GM21381 (cell line): ENCODE measurements at regions not wholly inside any gene's neighbourhood (a gene's known extent, or its start where the extent isn't known, plus 50 kb on each side); places are given as distances from the start of the nearest gene placed in this dataset.
A peak's percentile ranks its signal among the peaks of the same experiment; 100 is the strongest.
"Not testable (repeated sequence)": the region's sequence is repeated elsewhere in the genome, so short reads cannot be mapped to it uniquely, and the experiment has no call there.

Experiments used
- ATAC-seq: cut with Tn5 transposase; IDR thresholded peaks from one replicate; pipeline ENCODE4 v1.9.1; 2021; ENCODE audit warnings: mild to moderate bottlenecking, moderate library complexity; ENCODE audit not compliant: unreplicated experiment

DNA sequence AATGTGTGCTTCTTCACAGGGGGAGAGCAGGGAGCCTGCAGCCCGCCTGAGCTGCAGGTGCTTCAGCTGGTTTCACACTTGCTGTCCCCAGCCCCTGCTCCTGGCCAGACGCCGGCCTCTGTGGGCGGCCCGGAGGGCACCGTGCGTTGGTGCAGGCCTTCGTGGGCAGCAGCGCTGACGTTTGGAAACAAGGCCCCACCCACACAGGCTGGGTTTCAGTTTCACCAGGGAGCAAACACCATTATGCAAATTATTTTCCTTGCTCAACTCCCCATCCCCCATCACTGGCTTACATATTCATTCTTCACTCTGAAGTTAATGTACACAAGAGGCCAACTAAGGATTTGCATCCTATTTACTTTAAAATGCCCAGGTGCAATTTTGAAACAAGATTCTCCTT, 343.2 kb downstream of the BCL2L11 start:
- ATAC-seq = peak; percentile 94

DNA sequence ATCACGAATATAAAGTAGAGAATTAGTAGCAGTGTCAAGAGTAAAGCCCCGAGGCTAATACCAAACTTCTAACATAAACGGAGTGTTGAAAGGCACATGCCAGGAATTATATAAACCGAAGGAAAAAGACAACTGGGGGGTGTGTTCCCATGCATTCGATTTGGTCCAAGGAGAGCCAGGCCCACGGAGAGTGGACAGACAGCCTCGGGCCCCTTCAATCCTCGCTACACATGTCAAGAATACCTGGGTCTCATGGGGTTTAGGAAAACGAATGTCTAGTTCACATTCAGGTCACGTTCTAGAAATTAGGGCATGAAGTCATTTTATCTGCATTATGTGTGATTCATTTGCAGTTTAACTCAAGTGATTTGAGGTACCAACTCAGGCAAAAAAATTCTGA, 343.7 kb downstream of the BCL2L11 start:
- ATAC-seq = not testable (repeated sequence)

- ATAC-seq = not testable (repeated sequence)
These were observed 344.8 kb downstream of the BCL2L11 start for GRCh38 chr2:111465521-111465920.

- not testable (repeated sequence) for ATAC-seq
These were observed 346.0 kb downstream of the BCL2L11 start for GRCh38 chr2:111466744-111467143.

DNA sequence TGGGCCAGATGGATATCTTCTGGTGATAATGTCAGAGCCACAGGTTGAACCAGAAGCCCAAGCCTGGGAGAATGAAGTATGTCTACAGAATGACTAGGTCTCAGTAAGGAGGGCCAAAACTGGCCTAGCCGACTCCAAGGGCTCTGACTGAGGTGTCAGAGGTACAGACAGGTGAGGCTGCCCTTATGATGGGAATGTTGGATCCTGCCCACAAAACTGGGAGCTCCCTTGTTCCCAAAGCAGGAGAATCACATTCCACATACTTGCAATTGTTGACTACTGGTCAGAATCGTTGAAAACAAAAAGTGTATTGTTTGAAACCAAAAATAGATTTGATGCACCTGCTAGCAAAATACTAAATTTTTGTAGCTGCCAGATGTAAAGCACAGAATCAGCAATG, 350.2 kb downstream of the BCL2L11 start:
- not testable (repeated sequence) for ATAC-seq

GRCh38 chr2:111471791-111472530, 351.2 kb downstream of the BCL2L11 start:
- not testable (repeated sequence) for ATAC-seq

DNA sequence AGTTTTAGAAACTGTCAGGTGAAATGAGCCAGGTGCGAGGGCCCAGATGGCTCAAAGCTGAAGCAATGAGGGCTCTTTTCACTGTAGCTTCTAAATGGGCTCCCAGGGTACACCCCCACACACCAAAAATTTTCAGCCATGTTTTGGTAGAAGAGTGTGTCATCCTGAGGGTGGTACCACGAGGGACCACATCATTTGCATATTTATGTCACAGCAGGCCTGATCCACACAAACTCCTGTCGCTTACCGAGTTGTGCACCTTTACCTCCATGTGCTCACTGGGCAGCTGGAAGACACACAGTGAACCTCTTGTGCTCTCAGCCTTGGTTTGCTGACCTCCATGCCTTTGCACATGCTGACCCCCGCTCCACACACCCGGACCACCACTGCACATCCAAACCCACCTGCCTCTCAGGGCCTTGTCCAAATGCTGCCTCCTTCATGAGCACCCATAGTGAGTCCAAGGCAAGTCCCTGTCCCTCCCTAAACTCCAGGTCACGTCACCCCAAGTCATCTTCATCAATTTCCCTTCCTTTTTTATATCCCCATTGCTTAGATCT, 352.2 kb downstream of the BCL2L11 start:
- not testable (repeated sequence) for ATAC-seq

- not testable (repeated sequence) for ATAC-seq
These were observed 352.8 kb downstream of the BCL2L11 start for GRCh38 chr2:111473522-111473921.

GRCh38 chr2:111474198-111474705, 353.5 kb downstream of the BCL2L11 start:
- not testable (repeated sequence) for ATAC-seq

- ATAC-seq = not testable (repeated sequence)
These were observed 357.6 kb downstream of the BCL2L11 start for GRCh38 chr2:111478335-111478734.

DNA sequence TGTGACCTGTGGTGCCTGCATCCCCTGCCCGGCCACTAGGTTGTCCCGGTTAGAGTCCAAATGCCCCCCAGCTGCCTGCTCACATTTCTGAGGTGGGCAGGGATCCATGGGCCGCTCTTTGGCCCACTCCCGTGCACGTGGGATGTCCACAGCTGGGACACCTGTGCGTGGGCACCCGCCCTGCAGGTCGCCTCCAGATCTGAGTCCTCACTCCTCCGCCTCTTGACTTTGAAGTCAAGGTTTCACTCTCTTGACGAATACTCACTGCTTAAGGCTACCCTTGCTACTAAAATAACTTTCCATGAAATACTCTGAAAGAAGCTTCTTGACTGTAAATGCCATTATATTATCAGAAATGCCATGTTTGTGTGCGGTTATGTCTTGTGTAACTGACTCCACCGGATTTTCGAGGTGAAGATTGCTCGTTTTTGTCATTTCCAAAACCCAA, 358.2 kb downstream of the BCL2L11 start:
- ATAC-seq = peak; percentile 47

DNA sequence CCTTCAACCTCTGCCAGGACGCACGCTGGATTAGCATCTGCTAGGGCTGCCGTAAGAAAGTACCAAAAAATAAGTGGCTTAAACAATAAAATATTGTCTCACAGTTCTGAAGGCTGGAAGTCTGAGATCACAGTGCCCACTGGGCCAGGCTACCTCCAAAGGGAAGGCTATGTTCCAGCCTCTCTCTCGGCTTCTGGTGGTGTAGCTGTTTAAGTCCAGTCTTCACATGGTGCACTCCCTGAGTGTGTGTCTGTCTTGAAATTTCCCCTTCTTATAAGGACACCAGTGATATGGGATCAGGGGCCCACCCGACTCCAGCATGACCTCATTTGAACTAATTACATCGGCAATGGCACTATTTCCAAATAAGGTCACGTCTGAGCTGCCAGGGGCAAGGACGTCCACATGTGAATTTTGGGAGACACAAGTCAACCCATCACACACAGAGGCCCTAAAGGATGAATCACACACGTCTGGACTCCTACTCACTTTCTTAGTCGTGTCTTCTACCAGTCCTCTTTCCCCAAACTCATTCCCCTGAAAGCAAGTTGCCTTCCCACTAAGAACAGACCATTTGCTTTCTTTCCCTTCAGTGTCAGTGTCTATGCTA, 359.4 kb downstream of the BCL2L11 start:
- ATAC-seq = not testable (repeated sequence)

DNA sequence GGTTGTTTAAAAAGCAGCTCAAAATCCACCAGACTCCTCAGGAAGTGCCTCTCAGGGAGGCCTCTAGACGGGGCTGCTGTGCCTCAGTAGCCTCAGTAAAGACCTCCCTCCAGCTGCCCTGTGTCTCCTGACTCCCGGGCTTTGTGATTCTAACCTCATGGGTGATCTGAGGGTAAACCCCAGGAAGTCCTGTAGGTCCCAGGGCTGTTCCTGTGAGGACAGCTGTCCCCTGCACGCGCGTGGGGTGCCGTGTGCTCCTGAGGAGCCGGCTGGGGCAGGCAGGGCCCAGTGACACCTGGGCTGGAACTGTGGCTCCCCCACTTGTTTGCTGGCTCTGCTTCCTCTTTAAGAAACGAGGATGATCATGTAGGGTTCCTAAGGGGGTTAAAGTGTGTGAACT, 359.9 kb downstream of the BCL2L11 start:
- not testable (repeated sequence) for ATAC-seq

- ATAC-seq = not testable (repeated sequence)
These were observed 360.5 kb downstream of the BCL2L11 start for GRCh38 chr2:111481219-111481618.

GRCh38 chr2:111482987-111483679, 362.4 kb downstream of the BCL2L11 start:
- peak; percentile 72 for ATAC-seq

DNA sequence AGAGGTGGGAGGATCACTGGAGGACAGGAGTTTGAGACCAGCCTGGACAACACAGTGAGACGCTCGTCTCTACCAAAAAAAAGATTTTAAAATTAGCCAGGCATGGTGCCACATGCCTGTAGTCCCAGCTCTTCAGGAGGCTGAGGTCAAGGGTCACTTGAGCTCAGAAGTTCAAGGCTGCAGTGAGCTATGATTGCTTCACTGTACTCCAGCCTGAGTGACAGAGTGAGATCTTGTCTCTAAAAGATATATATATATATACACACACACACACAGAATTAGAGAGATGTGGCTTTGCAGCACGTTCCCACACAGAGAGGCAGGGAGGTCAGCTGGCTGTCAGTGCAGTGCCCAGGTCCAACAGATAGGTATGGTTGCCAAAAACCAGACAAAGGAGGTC, 363.4 kb downstream of the BCL2L11 start:
- ATAC-seq = not testable (repeated sequence)

DNA sequence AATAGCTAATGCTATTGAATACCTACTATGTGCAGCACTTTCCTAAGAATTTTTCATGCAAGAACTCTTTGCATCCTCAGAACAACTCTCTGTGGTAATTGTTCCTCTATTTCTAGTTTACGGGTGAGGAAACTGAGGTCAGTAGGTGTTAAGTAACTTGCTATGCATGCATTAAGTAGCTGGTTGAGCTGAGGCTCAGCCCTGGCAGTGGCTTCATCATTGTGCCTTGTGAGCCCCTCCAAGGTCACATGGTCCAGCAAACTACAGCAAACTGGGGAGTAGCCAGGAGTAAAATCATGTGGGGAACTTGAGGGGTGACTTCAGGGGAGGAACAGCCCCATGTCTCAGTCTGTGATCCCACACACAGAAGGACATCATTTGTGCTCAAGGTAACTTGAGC, 365.2 kb downstream of the BCL2L11 start:
- not testable (repeated sequence) for ATAC-seq

GRCh38 chr2:111488451-111488850, 367.7 kb downstream of the BCL2L11 start:
- not testable (repeated sequence) for ATAC-seq

DNA sequence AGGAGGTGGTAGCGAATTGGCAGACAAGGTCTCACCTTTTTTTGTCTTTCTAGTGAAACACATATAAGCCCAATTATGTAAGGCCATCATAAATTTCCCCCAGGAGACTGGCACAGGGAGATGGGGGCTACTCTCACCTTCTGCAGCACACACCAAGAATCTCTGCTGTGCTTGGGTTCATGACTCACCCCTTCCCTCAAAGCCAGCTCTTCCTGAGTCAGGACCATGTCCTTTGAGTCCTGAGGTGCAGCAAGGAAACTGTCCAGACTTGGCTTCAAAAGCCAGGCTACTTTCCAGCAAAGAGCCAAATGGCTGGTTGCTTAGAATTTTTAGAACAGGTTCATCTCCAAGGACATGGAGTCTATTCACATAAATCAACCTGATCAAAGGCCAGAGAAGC, 368.7 kb downstream of the BCL2L11 start:
- ATAC-seq = not testable (repeated sequence)

DNA sequence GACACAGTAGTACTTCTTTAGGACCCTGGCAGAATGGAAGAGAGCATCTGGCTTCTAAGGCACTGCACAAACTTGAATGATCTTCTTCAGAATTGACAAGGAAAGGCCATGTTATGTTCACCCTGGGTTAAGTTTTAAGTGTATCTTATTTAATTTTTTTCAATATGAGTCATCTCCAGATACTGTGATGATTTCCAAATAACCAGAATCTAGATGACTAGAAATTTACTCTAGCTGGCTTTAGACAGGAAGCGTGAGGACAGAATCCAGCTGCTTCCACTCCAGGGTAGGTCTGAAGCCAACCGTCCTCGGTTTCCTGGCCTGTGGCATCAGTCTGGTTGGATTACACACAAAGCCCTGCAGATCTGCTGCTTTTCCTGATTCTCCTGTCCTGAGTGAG, 370.5 kb downstream of the BCL2L11 start:
- not testable (repeated sequence) for ATAC-seq

GRCh38 chr2:111491614-111492013, 370.9 kb downstream of the BCL2L11 start:
- not testable (repeated sequence) for ATAC-seq
